ENCODE measurements at regions not wholly inside any gene's neighbourhood (a gene's known extent, or its start where the extent isn't known, plus 50 kb on each side); places are given as distances from the start of the nearest gene placed in this dataset.

GRCh38 chr7:114822844-114823243, 99.0 kb upstream of the MDFIC start:
- TF ChIP-seq EZH2 (IDR thresholded peaks at IDR 0.05; ENCODE audit: borderline replicate concordance, low read length): no peak
- TF ChIP-seq CTCF (IDR thresholded peaks at IDR 0.05; ENCODE audit: low read length): no peak
